Kidney (tissue), 13 donors: ENCODE measurements at regions not wholly inside any gene's neighbourhood (a gene's known extent, or its start where the extent isn't known, plus 50 kb on each side); places are given as distances from the start of the nearest gene placed in this dataset.

Source experiments
- DNase-seq, 5 donors: peaks; one replicate each; pipeline ENCODE4 v3.0.0-alpha.2; 2013 to 2020
- FAIRE-seq: peaks from 2 replicates; lab custom pipeline; 2012; peaks lifted over from hg19 to GRCh38; lab: Jason Lieb, UNC
- H3K27ac ChIP-seq, 2 donors: one replicate each; pipeline ENCODE4 v1.7.0; 2013; ENCODE audit warnings: low read depth in 2 of 2, low read length in 2 of 2, inconsistent platforms in 1 of 2
- H3K27me3 ChIP-seq: one replicate; pipeline ENCODE4 v1.7.1; 2013; ENCODE audit warnings: low read length, inconsistent platforms; ENCODE audit not compliant: control insufficient read depth, insufficient read depth
- H3K36me3 ChIP-seq, 3 donors: one replicate each; pipeline versions ENCODE4 v1.7.0 to v1.7.1; 2013; ENCODE audit warnings: low read length in 3 of 3, control low read depth in 1 of 3, inconsistent platforms in 1 of 3; ENCODE audit not compliant: insufficient read depth in 3 of 3, control insufficient read depth in 2 of 3
- H3K4me1 ChIP-seq, 3 donors: one replicate each; pipeline versions ENCODE4 v1.7.0 to v1.7.1; 2013; ENCODE audit warnings: low read length in 3 of 3, inconsistent platforms in 1 of 3, low read depth in 1 of 3; ENCODE audit not compliant: control insufficient read depth in 2 of 3, insufficient read depth in 2 of 3
- H3K4me3 ChIP-seq, 3 donors: one replicate each; pipeline versions ENCODE4 v1.7.0 to v1.8.1; 2013; ENCODE audit warnings: low read length in 3 of 3, control low read depth in 1 of 3, inconsistent platforms in 1 of 3
- H3K9ac ChIP-seq, 3 donors: one replicate each; pipeline versions ENCODE4 v1.7.0 to v1.7.1; 2013; ENCODE audit warnings: low read length in 3 of 3, control low read depth in 1 of 3, inconsistent platforms in 1 of 3
- H3K9me3 ChIP-seq, 3 donors: one replicate each; pipeline versions ENCODE4 v1.7.0 to v1.7.1; 2013; ENCODE audit warnings: low read length in 3 of 3, control low read depth in 1 of 3, inconsistent platforms in 1 of 3; ENCODE audit not compliant: control insufficient read depth in 2 of 3, insufficient read depth in 1 of 3
- CTCF ChIP-seq: IDR thresholded peaks from 3 replicates; pipeline ENCODE4 v1.5.1; 2012; ENCODE audit warnings: mild to moderate bottlenecking, moderate library complexity, borderline replicate concordance; ENCODE audit not compliant: insufficient read depth; ENCODE audit errors: extremely low read depth
- intact Hi-C: fragments of 100-400 bp; cut with DNase I; formaldehyde crosslinking; loops from one replicate; pipeline ENCODE4 v1.11.1; 2022
- donor health status: control.
- donor health status: control.
- donor health status: control.
- donor health status: control.
- donor health status: control.
- donor health status: DM: yes; HTN: yes; CAD: no.
- donor health status: Normal renal cell carcinoma (clear cell type).

DNA sequence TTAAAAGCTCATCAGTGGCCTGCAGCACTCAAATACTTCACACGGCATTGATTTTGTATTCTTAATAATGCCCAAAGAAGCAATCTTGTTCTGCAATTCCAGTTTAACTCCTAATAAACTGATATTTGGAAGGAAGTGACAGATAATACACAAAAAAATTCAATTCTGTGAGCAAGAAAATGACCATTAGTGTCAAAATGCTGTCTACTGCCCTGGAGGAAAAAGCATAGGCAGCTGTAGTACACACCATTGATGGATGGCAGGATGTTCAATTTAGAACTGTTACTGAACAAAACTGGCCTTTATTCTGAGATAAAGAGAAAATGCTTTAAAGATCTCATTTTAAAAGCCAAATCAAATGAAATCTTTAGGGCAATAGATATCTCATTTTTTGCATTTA is 251.3 kb upstream of the FMN2 start:
- TF ChIP-seq CTCF, result no peak
- Histone ChIP-seq H3K27me3 (no peaks in the 10 kb centered on the region), H3K9ac (no peak overlapping the region), H3K4me3 (no peak overlapping the region), H3K36me3 (no peaks in the 10 kb centered on the region), H3K9me3 (no peaks in the 10 kb centered on the region), H3K27ac (no peak overlapping the region), H3K4me1 (no peaks in the 10 kb centered on the region)
- FAIRE-seq (no peak), DNase-seq (no peak)
- intact Hi-C loops, result no loop called here

DNA sequence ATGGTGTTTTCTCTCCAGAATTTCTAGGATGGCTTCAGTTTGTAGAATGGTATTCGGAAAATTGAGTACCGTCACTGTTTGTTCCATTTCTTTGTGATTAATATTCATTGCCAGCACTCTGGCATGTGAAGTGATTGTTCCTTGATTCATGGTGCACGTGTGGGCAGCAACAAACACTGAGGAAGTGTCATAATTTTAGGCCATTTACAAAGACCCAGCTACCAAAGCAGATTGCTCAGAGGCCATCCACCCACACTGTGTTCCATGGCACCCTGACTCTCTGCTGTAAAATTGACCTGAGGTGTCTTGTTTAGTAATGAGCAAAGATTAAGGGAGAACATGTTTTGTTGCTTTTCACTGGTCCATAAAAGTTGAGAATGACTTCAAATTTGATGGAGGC is 250.9 kb upstream of the FMN2 start:
- Histone ChIP-seq H3K36me3 (no peaks in the 10 kb centered on the region), H3K9me3 (no peaks in the 10 kb centered on the region), H3K4me3 (no peak overlapping the region), H3K4me1 (no peaks in the 10 kb centered on the region), H3K27me3 (no peaks in the 10 kb centered on the region), H3K9ac (no peak overlapping the region), H3K27ac (no peak overlapping the region)
- FAIRE-seq (no peak), DNase-seq (no peak)
- no peak for TF ChIP-seq CTCF
- intact Hi-C loops, result no loop called here

- Histone ChIP-seq H3K4me3 (no peak overlapping the region), H3K9me3 (no peaks in the 10 kb centered on the region), H3K36me3 (no peaks in the 10 kb centered on the region), H3K27ac (no peak overlapping the region), H3K9ac (no peak overlapping the region), H3K27me3 (no peaks in the 10 kb centered on the region), H3K4me1 (no peaks in the 10 kb centered on the region)
- intact Hi-C loops, result no loop called here
- DNase-seq, result no peak
- FAIRE-seq, result no peak
- no peak for TF ChIP-seq CTCF
These were observed 250.1 kb upstream of the FMN2 start for GRCh38 chr1:239841631-239842030.

DNA sequence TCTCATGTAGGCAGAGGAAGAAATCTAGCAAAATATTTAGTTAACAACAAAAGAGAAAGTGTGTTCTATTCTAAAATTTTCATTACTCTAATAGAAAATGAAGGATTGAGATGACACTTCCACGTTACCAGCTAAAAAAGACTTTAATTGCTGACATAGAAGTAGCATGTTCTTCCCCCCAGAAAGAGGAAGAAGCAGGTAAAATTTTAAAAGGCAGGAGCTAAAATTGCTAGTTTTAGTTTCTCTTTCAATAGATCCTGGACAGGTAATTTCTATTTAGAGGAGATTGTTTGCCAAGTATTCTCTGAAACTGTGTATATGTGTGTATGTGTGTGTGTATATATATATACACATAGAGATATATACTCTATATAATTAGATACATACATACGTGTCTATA is 248.1 kb upstream of the FMN2 start:
- H3K4me1 ChIP-seq, result no peaks in the 10 kb centered on the region
- intact Hi-C loops, result no loop called here
- no peak for TF ChIP-seq CTCF
- H3K36me3 ChIP-seq, result no peaks in the 10 kb centered on the region
- no peaks in the 10 kb centered on the region for H3K27me3 ChIP-seq
- FAIRE-seq (no peak), DNase-seq (no peak)
- no peaks in the 10 kb centered on the region for H3K9me3 ChIP-seq
- no peak overlapping the region for H3K27ac ChIP-seq
- no peak overlapping the region for H3K9ac ChIP-seq
- no peak overlapping the region for H3K4me3 ChIP-seq
